ENCODE measurements at regions not wholly inside any gene's neighbourhood (a gene's known extent, or its start where the extent isn't known, plus 50 kb on each side); places are given as distances from the start of the nearest gene placed in this dataset.
"Not testable (repeated sequence)": the region's sequence is repeated elsewhere in the genome, so short reads cannot be mapped to it uniquely, and the experiment has no call there.

GRCh38 chr9:41026912-41027676, 101.4 kb downstream of the FOXD4L6 start:
- not testable (repeated sequence) for TF ChIP-seq CTCF, POLR2AphosphoS5, POLR2A (IDR thresholded peaks at IDR 0.05)

All from sigmoid colon (tissue), 4 donors.